ENCODE measurements at regions not wholly inside any gene's neighbourhood (a gene's known extent, or its start where the extent isn't known, plus 50 kb on each side); places are given as distances from the start of the nearest gene placed in this dataset.

DNA sequence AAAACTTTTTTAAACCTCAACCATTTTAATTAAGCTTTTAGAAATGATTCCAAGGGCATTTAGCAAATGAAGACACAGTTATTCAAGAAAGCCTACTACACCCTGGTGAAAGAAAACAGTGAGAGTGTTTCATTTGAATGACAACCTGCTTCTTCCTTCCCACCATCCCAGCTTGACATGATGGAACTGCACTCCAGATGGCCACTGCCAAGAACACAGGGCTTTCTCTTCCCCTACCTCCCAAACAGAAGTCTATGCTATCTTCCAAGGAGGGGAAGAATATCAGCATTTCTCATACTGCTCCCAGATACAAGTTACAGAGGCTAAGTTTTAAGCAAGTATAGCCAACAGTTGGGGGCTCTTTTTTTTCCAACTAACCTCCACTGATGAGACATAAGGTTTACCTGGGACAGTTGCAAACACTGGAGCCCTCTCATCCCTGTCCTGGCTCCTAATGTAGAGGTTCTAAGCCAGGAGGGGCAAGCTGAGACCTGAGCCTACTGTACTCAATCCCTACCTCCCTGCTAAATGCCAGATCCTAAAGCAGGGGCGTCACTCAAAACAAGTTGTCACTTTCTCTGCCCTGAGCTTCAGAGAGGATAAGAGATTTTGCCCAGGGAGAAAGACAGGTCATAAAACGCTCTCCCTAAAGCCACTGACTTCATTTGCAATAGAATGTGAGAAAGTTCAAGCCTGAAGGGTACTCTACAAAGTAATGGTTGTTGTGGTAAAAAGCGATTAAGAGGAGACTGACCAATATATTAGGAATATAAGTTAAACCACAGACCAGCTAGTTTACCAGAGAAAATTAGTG, 88.5 kb upstream of the SLC27A6 start:
- TF ChIP-seq CTCF (IDR thresholded peaks at IDR 0.05) (no peak), POLR2A (IDR thresholded peaks at IDR 0.05) (no peak)
- H3K4me3 ChIP-seq, result no peak overlapping the region
- H3K4me1 ChIP-seq, result no peaks in the 10 kb centered on the region
- no peak overlapping the region for H3K27ac ChIP-seq
- no peaks in the 10 kb centered on the region for H3K36me3 ChIP-seq
- no peaks in the 10 kb centered on the region for H3K27me3 ChIP-seq
- no peaks in the 10 kb centered on the region for H3K9me3 ChIP-seq
- DNase-seq, result no peak

DNA sequence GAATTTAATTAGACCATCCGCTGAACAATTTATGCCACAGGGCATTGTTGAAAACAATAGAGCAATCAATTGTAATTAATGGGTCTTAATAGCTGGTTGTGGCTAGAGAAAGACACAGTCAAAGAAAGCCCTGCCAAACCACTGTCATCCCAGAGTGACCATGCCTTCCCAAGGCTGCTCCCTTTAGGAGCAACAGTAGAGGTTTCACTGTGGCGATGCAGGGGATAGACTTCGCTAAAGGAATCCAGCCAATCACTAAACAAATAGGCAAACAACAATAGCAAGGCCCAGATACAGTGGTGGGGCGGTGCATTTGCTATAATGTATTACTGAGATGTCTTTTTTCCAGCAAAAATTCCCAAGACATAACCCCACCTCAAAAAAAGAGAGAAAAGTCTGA, 87.8 kb upstream of the SLC27A6 start:
- Histone ChIP-seq H3K4me3 (no peak overlapping the region), H3K27ac (no peak overlapping the region), H3K9me3 (no peaks in the 10 kb centered on the region), H3K36me3 (no peaks in the 10 kb centered on the region), H3K27me3 (no peaks in the 10 kb centered on the region), H3K4me1 (no peaks in the 10 kb centered on the region)
- no peak for DNase-seq
- no peak for TF ChIP-seq CTCF (IDR thresholded peaks at IDR 0.05)

DNA sequence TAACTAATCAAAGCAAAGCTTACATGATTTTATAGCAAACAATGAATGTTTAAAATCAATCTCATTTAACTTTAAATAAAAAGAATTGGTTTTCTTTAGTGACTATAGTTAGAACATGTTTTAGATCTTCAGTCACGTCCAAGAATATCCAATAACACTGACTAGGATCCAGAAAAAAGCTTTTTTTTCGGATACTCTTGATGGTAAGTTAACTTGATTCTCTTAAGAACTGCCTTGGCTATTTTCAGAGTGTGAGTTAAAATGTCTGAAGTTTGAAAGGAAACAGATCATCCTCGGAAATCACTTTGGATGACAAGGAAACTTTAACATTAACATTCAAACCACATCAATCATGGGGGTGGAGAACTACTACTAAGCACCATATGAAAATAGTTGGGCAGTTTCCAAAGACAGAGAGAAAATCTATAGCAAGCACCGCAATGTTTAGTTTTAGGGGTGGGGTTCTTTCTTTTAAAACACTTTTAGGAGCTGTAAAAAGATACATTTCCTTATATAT, 83.7 kb upstream of the SLC27A6 start:
- H3K9me3 ChIP-seq, result no peaks in the 10 kb centered on the region
- no peaks in the 10 kb centered on the region for H3K36me3 ChIP-seq
- no peak for DNase-seq
- no peaks in the 10 kb centered on the region for H3K4me1 ChIP-seq
- no peaks in the 10 kb centered on the region for H3K27me3 ChIP-seq
- no peak for TF ChIP-seq POLR2A (IDR thresholded peaks at IDR 0.05)
- TF ChIP-seq CTCF (IDR thresholded peaks at IDR 0.05), result no peak
- no peak overlapping the region for H3K4me3 ChIP-seq
- H3K27ac ChIP-seq, result no peak overlapping the region

- Histone ChIP-seq H3K4me3 (no peak overlapping the region), H3K9me3 (no peaks in the 10 kb centered on the region), H3K27me3 (no peaks in the 10 kb centered on the region), H3K4me1 (no peaks in the 10 kb centered on the region), H3K27ac (no peak overlapping the region), H3K36me3 (no peaks in the 10 kb centered on the region)
- no peak for DNase-seq
- TF ChIP-seq POLR2A (IDR thresholded peaks at IDR 0.05) (no peak), CTCF (IDR thresholded peaks at IDR 0.05) (no peak)
Observed at GRCh38 chr5:128885649-128886255, 79.5 kb upstream of the SLC27A6 start.

DNA sequence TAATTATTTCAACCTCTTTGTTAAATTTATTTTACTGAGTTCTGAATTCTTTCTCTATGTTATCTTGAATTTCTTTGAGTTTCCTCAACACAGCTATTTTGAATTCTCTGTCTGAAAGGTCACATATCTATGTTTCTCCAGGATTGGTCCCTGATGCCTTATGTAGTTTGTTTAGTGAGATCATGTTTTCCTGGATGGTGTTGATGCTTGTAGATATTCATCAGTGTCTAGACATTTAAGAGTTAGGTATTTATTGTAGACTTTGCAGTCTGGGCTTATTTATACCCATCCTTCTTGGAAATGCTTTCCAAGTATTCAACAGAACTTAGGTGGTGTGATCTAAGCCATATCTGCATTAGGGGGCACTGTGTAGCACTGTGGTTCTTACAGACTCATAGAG, 70.2 kb upstream of the SLC27A6 start:
- H3K27me3 ChIP-seq, result no peaks in the 10 kb centered on the region
- H3K36me3 ChIP-seq, result no peaks in the 10 kb centered on the region
- no peak for DNase-seq
- TF ChIP-seq CTCF (IDR thresholded peaks at IDR 0.05) (no peak), POLR2A (IDR thresholded peaks at IDR 0.05) (no peak)
- no peak overlapping the region for H3K27ac ChIP-seq
- H3K4me1 ChIP-seq, result no peaks in the 10 kb centered on the region
- no peak overlapping the region for H3K4me3 ChIP-seq
- no peaks in the 10 kb centered on the region for H3K9me3 ChIP-seq

All from Peyer's patch (tissue), 4 donors.